ENCODE measurements at regions not wholly inside any gene's neighbourhood (a gene's known extent, or its start where the extent isn't known, plus 50 kb on each side); places are given as distances from the start of the nearest gene placed in this dataset.

- Histone ChIP-seq H3K9me3 (no peaks in the 10 kb centered on the region), H3K4me1 (no peaks in the 10 kb centered on the region; the same call in 1 of the 2 replicates), H3K4me3 (ENCODE audit: low read depth, low read length) (no peak overlapping the region), H3K27me3 (no peaks in the 10 kb centered on the region), H3K36me3 (no peaks in the 10 kb centered on the region)
- DNase-seq: no peak
- no peak for TF ChIP-seq CTCF (IDR thresholded peaks at IDR 0.05; ENCODE audit: low read depth, low read length)
Measured at GRCh38 chr12:131542351-131542750, 168.5 kb upstream of the SFSWAP start.

GRCh38 chr12:131543040-131543439, 167.8 kb upstream of the SFSWAP start:
- Histone ChIP-seq H3K4me3 (ENCODE audit: low read depth, low read length) (no peak overlapping the region), H3K27me3 (no peaks in the 10 kb centered on the region), H3K9me3 (no peaks in the 10 kb centered on the region), H3K4me1 (no peaks in the 10 kb centered on the region), H3K36me3 (no peaks in the 10 kb centered on the region)
- TF ChIP-seq CTCF (IDR thresholded peaks at IDR 0.05; ENCODE audit: low read depth, low read length): no peak
- DNase-seq: no peak

- H3K4me3 ChIP-seq (ENCODE audit: low read depth, low read length): no peak overlapping the region
- H3K4me1 ChIP-seq: no peaks in the 10 kb centered on the region
- H3K36me3 ChIP-seq: no peaks in the 10 kb centered on the region
- DNase-seq: no peak
- no peaks in the 10 kb centered on the region for H3K27me3 ChIP-seq
- no peaks in the 10 kb centered on the region for H3K9me3 ChIP-seq
- TF ChIP-seq CTCF (IDR thresholded peaks at IDR 0.05; ENCODE audit: low read depth, low read length): no peak
Measured at GRCh38 chr12:131547555-131547954, 163.3 kb upstream of the SFSWAP start.

- no peaks in the 10 kb centered on the region for H3K4me1 ChIP-seq
- no peaks in the 10 kb centered on the region for H3K36me3 ChIP-seq
- DNase-seq: no peak
- TF ChIP-seq CTCF (IDR thresholded peaks at IDR 0.05; ENCODE audit: low read depth, low read length): no peak
- no peaks in the 10 kb centered on the region for H3K27me3 ChIP-seq
- no peak overlapping the region for H3K4me3 ChIP-seq (ENCODE audit: low read depth, low read length)
- no peaks in the 10 kb centered on the region for H3K9me3 ChIP-seq
Measured at GRCh38 chr12:131550121-131550520, 160.8 kb upstream of the SFSWAP start.

GRCh38 chr12:131551675-131552491, 159.0 kb upstream of the SFSWAP start:
- no peaks in the 10 kb centered on the region for H3K36me3 ChIP-seq
- no peak overlapping the region for H3K4me3 ChIP-seq (ENCODE audit: low read depth, low read length)
- H3K27me3 ChIP-seq: no peaks in the 10 kb centered on the region
- DNase-seq: no peak
- H3K9me3 ChIP-seq: no peaks in the 10 kb centered on the region
- H3K4me1 ChIP-seq: no peaks in the 10 kb centered on the region
- no peak for TF ChIP-seq CTCF (IDR thresholded peaks at IDR 0.05; ENCODE audit: low read depth, low read length)

GRCh38 chr12:131552492-131552863, 158.4 kb upstream of the SFSWAP start:
- no peak for DNase-seq
- Histone ChIP-seq H3K27me3 (no peaks in the 10 kb centered on the region), H3K4me1 (no peaks in the 10 kb centered on the region), H3K9me3 (no peaks in the 10 kb centered on the region), H3K36me3 (no peaks in the 10 kb centered on the region), H3K4me3 (ENCODE audit: low read depth, low read length) (no peak overlapping the region)
- TF ChIP-seq CTCF (IDR thresholded peaks at IDR 0.05; ENCODE audit: low read depth, low read length): no peak

Data from BE2C (cell line).